NCI-H2107 treated with DMSO at 0.1 percent for 48 hours (cell line): ENCODE measurements at regions not wholly inside any gene's neighbourhood (a gene's known extent, or its start where the extent isn't known, plus 50 kb on each side); places are given as distances from the start of the nearest gene placed in this dataset.

ENCODE experiments used
- DNase-seq: peaks from one replicate; lab custom pipeline; 2025; ENCODE audit not compliant: unreplicated experiment; lab: John Stamatoyannopoulos, UW

- DNase-seq, result no peak
Measured at GRCh38 chr2:8197101-8197500, 484.8 kb upstream of the ID2 start.

- DNase-seq, result no peak
Measured at GRCh38 chr2:8197825-8198224, 484.0 kb upstream of the ID2 start.

- no peak for DNase-seq
Measured at GRCh38 chr2:8198766-8199382, 483.0 kb upstream of the ID2 start.

DNA sequence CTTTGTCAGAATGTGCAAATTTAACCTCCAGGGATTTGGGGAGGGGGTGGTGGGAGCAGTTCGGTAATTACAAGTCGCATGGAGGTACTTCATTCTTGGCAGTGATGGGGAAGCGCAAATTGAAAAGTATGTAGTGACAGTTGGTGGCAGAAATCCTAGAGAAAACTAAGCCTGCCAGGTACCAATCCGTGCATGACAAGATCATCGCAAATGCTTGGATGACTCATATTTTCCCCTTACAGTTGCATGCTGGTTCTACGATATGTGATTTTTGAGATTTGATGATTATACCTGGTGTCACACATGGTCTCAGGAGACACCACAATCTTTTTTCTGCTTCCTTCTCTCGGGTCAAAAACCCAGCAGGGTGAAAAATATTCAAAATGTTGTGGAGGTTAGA lies 479.7 kb upstream of the ID2 start:
- peak; percentile 61 for DNase-seq

DNA sequence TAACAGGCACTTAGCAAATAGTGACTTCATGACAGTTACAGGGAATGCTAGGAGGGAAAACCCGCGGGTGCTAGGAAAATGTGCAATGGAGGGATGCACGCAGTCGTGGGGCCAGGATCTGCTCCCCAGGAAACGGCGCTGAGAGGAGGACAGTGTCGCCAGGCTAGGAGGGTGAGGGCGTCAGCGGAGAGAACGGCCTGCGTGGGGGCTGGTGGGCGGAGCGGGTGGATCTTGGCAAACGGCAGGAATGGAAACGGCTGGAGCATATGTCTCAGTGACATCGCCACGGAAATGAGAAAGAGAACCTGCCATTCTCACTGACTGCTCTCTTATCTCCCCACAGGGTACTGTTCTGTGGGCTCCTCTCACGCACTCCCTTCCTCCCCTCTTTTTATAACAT lies 478.5 kb upstream of the ID2 start:
- DNase-seq, result no peak

- DNase-seq, result no peak
Measured at GRCh38 chr2:8204711-8205110, 477.1 kb upstream of the ID2 start.

DNA sequence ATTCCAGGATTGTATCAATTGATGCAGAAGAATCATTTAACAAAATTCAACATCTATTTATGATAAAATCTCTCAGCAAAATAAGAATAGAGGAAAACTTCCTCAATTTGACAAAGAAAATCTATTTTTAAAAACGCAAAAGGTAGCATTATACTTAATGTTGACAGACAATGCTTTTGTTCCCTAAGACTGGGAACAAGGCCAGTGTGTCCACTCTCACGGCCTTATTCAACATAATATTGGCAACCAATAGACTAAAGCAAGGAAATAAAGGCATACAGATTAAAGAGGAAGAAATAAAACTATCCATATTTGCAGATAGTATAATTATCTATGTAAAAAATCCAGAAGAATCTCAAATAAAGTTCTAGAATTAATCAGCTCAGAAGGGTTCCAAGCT lies 472.4 kb upstream of the ID2 start:
- no peak for DNase-seq

DNA sequence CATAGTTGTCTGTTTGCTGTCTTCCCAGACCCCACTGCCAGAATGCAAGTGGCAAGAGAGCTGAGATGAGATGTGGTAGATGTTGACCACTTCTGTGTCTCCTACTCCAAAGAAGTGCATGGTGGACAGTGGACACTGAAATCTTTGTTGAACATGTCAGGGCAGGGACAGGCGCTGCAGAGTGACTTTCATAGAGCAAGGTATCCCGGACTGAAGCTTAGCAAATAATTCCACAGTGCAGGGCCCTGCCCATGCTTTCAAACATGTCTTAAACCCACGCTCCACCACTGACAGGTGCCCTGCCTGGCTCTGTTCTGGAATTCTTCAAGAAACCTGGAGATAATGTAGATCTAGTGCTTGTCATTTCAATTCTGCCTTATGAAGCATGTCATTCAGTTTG lies 470.5 kb upstream of the ID2 start:
- no peak for DNase-seq

- no peak for DNase-seq
Measured at GRCh38 chr2:8212239-8212638, 469.6 kb upstream of the ID2 start.

DNA sequence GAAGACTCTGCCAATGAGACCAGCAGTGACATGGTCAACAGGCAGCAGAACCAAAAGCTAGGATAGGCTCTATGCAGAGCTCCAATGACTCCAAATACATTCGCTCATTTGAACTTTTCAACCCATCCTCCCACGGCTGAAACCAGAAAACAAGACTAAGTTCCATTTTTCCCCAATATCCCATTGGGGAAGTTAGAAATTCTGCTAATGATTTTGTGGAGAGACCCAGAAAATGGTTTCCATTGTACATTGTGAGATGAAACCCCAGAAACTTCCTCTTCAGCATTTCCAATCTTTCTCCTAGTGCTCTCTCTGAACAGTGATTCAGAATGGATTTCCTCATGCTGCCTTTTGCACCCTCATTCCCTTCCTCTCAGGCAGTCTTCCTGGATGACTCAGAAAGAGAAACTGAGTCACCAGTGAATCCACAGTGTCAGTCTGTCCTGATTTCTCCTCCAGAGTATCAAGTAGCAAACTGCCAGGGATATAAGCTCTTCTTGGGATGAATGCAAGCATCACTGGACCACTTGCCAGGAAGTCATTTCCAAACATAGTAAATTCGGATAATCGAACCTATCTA lies 467.7 kb upstream of the ID2 start:
- DNase-seq, result no peak

DNA sequence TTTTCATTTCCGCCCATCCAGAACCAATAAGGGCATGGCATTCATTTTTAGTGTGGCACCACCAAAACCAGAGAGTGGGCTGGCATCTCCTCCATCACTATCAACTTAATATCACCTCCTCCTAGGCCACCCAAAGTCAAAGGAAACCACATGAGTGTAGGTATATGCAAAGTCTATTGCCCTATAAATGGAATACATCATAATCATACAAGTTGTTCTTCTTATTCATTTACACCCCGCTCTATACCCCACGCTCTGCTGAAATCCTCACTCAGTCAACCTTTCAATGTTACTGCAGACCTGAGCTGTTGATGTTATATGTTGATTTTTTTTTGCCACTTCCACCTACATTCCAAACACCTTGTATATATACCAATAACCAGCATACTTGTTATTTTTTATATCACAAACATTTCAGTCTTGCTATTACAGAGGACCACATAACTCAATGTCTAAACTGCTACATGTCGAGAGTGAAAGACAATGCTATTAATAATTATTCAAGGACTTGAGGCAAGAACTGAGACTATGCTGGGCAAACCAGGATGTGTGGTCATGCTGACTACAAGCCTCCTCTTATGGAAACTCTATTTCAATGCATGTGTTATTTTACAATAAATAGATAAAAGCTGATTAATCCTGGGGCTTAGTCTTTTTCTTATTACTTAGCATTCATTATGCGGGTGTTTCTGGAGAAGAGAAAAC lies 466.5 kb upstream of the ID2 start:
- no peak for DNase-seq

DNA sequence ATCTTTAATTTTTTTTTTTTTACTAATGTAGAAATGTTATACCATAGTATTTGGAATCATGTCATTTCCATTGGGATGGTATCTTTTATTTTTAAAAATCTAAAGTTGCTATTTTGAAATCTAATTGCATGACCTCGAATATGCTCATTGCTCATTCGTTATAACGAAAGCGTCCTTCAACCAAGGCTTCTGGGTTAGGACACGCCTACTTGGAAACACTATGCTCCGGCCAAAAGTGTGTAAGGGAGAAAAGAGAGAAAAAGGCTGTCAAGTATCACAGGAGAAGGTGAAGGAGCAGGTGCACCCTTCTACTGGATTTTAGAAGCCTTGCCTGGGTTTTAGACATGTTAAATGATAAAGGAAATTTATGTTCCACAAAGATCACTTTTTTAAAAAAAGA lies 465.9 kb upstream of the ID2 start:
- DNase-seq, result no peak

DNA sequence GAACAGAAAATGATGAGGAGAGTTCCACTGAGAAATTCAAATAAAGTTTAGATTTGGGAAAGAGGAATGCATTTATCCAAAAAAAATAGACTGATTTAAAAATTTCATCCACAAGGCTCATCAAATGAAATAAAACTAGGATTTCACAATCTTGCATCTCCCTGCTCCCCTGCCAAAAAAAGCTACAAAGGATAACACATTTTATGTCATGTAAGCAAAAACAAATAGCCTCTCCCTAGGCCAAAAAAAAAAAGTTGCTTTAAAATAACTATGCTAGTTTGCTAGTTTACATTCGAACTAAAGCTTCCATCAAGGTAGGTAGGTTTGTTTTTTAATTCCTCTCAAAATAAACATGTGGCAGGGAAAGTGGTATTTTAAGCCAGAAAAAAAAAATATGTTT lies 465.5 kb upstream of the ID2 start:
- DNase-seq, result no peak

DNA sequence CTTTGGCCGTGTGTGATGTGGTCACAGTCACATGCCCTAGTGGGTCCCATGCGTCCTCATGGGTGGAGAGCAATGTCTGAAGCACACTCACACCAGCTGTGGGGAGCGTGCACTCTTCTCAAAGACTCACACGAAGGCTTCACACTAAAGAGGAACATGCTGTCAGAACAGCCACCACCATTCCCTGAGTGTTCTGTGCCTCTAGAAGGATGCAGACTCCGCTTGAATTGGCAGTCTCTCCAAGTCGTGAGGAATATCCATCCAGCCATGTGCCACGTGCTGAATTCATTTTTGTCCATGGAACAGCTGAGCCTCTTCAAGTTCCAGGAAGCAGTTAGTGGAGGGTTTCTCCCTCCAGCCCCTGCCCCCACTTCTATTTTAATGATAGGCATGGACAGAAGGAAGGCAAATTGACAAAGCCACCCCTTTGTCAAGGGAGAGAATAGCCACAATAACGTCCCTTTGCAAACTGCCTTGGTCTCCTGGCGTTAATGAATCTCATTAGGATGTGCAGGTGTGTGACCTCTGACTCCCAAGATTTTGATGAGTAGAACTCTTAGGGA lies 464.3 kb upstream of the ID2 start:
- DNase-seq, result no peak

DNA sequence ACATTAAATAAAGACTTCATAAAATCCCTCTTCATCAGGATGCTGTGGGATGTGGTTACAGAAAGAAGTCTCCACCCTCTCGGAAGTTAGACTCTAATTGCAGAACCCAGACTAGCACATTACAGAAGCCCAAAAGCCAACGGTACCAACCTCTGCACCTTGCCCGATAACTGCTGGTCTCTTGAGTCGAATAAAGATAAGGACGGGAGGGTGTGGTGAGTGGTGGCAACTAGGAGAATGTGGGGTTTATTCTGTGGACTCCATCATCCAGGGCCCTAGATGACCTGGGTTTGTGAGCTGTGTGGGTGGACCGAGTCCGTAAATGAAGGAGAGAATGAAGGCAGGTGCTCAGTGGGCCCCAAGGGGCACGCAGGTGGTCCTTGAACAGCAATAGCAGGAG lies 462.8 kb upstream of the ID2 start:
- DNase-seq, result no peak

DNA sequence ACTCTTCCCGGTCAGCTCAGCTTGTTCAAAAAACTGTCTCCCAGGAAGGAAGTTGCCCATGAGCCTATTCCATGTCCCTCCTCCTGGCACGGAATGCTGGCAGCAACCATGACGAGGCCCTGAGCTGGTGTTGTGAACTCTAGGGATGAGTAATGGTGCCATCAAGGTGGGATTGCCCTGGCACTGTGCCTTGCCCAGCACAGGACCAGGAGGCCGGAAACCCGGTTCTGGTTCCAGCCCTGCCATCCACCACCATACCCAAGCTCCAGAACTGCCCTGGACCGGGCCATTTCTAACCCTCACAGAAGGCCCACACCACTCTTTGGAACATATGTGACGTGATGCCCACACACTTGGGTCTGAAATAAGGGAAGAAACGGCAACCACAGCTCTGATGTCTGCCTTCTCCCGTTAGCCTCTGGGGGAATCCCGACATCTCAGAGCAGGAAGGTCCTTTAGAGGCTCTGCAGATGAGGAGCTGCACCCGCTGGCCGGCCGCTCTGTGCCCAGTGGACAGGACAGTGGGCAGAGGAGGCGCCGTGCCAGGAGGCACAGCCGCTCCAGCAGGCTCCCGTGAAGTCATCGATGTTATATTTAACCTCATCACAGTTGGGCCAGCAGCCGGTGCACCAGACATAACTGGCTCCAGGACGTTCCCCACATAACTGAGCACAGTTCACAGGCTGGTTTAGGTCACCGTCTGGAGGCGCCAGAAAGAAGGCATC lies 462.1 kb upstream of the ID2 start:
- DNase-seq, result no peak

GRCh38 chr2:8222979-8223694 lies 458.7 kb upstream of the ID2 start:
- no peak for DNase-seq

- DNase-seq, result no peak
Measured at GRCh38 chr2:8223695-8224346, 458.0 kb upstream of the ID2 start.

GRCh38 chr2:8224347-8225190 lies 457.3 kb upstream of the ID2 start:
- no peak for DNase-seq

GRCh38 chr2:8225266-8225665 lies 456.6 kb upstream of the ID2 start:
- no peak for DNase-seq
